Stimulated activated CD8-positive, alpha-beta memory T cell treated with anti-CD3 and anti-CD28 coated beads, Interleukin-12 subunit alpha, Interleukin-12 subunit beta, amount 100 ng/mL, for 1 hour (primary cell): ENCODE measurements at regions not wholly inside any gene's neighbourhood (a gene's known extent, or its start where the extent isn't known, plus 50 kb on each side); places are given as distances from the start of the nearest gene placed in this dataset.

Source experiments
- DNase-seq: peaks from one replicate; pipeline ENCODE4 v3.0.0-alpha.2; 2020; ENCODE audit warnings: low read depth

- no peak for DNase-seq
Measured at GRCh38 chr18:78656346-78656925, 323.2 kb upstream of the SALL3 start.

GRCh38 chr18:78658531-78658930, 321.1 kb upstream of the SALL3 start:
- DNase-seq = no peak

GRCh38 chr18:78659057-78659456, 320.6 kb upstream of the SALL3 start:
- DNase-seq = no peak

- no peak for DNase-seq
Measured at GRCh38 chr18:78659748-78660147, 319.9 kb upstream of the SALL3 start.

- DNase-seq = no peak
Measured at GRCh38 chr18:78660311-78660710, 319.3 kb upstream of the SALL3 start.

- no peak for DNase-seq
Measured at GRCh38 chr18:78661316-78661715, 318.3 kb upstream of the SALL3 start.

GRCh38 chr18:78662879-78663278, 316.7 kb upstream of the SALL3 start:
- no peak for DNase-seq

GRCh38 chr18:78664048-78664447, 315.6 kb upstream of the SALL3 start:
- no peak for DNase-seq

- no peak for DNase-seq
Measured at GRCh38 chr18:78664848-78665247, 314.8 kb upstream of the SALL3 start.

- no peak for DNase-seq
Measured at GRCh38 chr18:78665644-78666043, 314.0 kb upstream of the SALL3 start.

- no peak for DNase-seq
Measured at GRCh38 chr18:78666666-78667335, 312.8 kb upstream of the SALL3 start.

- DNase-seq = no peak
Measured at GRCh38 chr18:78670778-78671391, 308.7 kb upstream of the SALL3 start.

GRCh38 chr18:78671551-78671950, 308.1 kb upstream of the SALL3 start:
- DNase-seq = no peak

GRCh38 chr18:78672862-78673446, 306.7 kb upstream of the SALL3 start:
- DNase-seq = no peak

GRCh38 chr18:78673516-78674321, 305.9 kb upstream of the SALL3 start:
- no peak for DNase-seq

GRCh38 chr18:78675231-78675630, 304.4 kb upstream of the SALL3 start:
- no peak for DNase-seq

GRCh38 chr18:78676622-78677482, 302.8 kb upstream of the SALL3 start:
- DNase-seq = no peak

- no peak for DNase-seq
Measured at GRCh38 chr18:78677483-78678317, 301.9 kb upstream of the SALL3 start.

GRCh38 chr18:78678318-78678695, 301.3 kb upstream of the SALL3 start:
- no peak for DNase-seq

GRCh38 chr18:78679031-78679430, 300.6 kb upstream of the SALL3 start:
- DNase-seq = no peak
